ENCODE measurements at regions not wholly inside any gene's neighbourhood (a gene's known extent, or its start where the extent isn't known, plus 50 kb on each side); places are given as distances from the start of the nearest gene placed in this dataset.

DNA sequence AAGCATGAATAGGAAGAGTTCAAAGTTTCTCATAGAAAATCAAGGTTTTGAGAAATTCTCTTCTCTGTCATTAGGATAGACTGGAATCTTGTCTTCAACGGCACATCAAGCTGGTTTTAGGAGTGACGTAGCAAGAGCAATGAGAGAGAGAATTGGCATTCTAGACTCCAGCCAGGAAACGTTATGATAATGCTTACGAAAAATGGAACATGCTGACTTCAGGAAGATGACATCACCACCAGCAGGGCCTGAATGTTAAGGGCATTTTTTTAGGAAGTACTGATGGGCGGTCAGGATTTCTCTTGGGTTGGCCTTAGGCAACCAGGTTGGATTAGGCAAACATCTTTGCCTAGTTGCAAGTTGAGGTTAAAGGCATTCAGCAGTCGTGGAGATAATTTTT, 213.2 kb upstream of the CTBP2 start:
- Mint-ChIP-seq H3K27me3 (ENCODE audit: unreplicated experiment) (peaks cover 5% of the 10 kb centered on the region), H3K4me1 (ENCODE audit: unreplicated experiment) (peaks cover 17% of the 10 kb centered on the region), H3K36me3 (ENCODE audit: low read depth, unreplicated experiment) (no peaks in the 10 kb centered on the region), H3K9me3 (ENCODE audit: unreplicated experiment) (no peaks in the 10 kb centered on the region), H3K4me3 (ENCODE audit: unreplicated experiment) (no peak overlapping the region), H3K27ac (ENCODE audit: unreplicated experiment) (no peak overlapping the region)
- TF ChIP-seq, protein P1, sequence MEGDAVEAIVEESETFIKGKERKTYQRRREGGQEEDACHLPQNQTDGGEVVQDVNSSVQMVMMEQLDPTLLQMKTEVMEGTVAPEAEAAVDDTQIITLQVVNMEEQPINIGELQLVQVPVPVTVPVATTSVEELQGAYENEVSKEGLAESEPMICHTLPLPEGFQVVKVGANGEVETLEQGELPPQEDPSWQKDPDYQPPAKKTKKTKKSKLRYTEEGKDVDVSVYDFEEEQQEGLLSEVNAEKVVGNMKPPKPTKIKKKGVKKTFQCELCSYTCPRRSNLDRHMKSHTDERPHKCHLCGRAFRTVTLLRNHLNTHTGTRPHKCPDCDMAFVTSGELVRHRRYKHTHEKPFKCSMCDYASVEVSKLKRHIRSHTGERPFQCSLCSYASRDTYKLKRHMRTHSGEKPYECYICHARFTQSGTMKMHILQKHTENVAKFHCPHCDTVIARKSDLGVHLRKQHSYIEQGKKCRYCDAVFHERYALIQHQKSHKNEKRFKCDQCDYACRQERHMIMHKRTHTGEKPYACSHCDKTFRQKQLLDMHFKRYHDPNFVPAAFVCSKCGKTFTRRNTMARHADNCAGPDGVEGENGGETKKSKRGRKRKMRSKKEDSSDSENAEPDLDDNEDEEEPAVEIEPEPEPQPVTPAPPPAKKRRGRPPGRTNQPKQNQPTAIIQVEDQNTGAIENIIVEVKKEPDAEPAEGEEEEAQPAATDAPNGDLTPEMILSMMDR (IDR thresholded peaks at IDR 0.05; ENCODE audit: unreplicated experiment), result no peak
- DNase-seq (ENCODE audit: low spot score), result no peak

DNA sequence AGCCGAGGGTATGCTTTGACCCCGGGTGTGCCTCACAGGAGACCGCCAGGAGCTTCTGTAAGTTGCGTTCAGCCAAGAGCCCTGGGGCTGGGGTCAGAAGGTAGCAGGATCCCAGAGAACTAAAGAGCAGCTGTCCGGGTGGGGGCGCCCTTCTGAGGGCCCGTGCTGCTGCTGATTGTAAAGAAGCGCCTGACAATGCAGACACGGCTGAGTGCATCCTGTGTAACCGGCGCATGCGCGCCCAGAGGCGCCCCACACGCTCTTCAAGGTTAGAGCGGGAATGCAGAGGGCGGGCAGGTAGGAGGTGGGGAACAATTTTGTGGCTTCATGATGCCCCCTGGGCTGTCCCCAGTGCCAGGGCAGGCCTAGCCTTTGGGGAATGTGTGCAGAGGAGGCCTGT, 210.2 kb upstream of the CTBP2 start:
- H3K4me3 Mint-ChIP-seq (ENCODE audit: unreplicated experiment), result no peak overlapping the region
- H3K27ac Mint-ChIP-seq (ENCODE audit: unreplicated experiment), result peak overlapping the region; percentile 83
- no peaks in the 10 kb centered on the region for H3K36me3 Mint-ChIP-seq (ENCODE audit: low read depth, unreplicated experiment)
- DNase-seq (ENCODE audit: low spot score), result peak; percentile 68
- H3K4me1 Mint-ChIP-seq (ENCODE audit: unreplicated experiment), result peaks cover 14% of the 10 kb centered on the region
- no peaks in the 10 kb centered on the region for H3K9me3 Mint-ChIP-seq (ENCODE audit: unreplicated experiment)
- H3K27me3 Mint-ChIP-seq (ENCODE audit: unreplicated experiment), result peaks cover 1% of the 10 kb centered on the region
- TF ChIP-seq, protein P1 (IDR thresholded peaks at IDR 0.05; ENCODE audit: unreplicated experiment), result no peak

DNA sequence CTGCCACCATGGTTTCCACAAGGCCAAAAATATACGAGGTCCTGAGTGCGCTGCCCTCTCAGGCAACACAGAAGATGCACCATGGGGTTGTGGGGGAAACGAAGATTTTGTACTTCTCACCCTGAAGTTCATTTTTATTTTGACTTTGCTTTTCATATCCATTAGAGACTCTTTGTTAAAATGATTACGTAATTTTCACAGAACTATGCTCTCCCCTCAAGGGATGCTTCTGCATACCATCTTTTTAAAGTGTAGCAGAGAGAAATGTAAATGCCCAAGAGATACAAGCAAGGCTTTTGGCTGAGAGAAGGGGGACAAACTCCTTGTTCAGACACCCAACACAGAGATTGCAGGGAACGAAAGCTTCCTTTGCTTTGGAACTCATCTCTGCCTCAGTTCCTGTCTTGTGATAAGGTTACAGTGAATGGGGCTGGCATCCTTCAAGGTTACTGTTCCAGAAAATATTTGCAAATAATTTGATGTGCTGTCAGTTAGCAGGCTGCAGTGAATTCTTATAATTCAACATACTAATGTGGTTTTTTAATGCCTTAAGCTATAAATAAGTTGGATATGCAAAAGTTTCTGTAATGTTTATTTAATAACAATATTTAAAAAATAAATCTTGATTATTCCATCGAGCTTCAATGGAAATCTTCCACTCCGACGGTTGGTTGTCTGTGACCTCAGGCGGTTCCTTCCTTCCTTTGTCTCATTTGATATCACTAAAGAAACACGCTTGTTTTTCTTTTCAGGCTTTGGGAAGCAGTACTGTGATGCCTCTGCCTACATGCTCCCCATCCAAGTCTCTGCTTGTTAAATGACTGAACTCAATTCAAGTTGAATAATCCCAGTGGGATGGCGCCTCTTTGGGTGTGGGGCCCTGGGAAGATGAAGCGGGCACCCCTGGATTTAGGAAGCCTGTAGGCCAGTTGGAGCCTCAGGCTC, 209.3 kb upstream of the CTBP2 start:
- H3K27ac Mint-ChIP-seq (ENCODE audit: unreplicated experiment), result peak overlapping the region; percentile 83
- no peaks in the 10 kb centered on the region for H3K9me3 Mint-ChIP-seq (ENCODE audit: unreplicated experiment)

DNA sequence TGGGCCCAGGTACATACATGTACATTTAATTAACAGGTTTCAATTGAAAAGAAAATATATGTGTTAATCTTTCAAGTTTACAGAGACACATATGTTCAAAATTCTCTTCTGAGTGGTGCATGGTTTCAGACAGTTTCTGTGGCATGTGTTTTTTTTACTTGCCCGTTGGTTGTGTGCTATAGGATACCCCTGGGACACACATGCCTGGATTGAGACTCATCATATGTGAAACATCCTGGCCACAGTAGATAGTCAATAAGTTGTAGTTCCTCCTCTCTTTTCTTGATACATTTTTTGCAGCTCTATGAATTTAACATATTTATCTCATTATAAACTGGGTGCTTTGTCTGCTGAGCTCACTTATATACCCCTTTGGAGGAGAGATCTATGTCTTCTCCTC, 207.8 kb upstream of the CTBP2 start:
- Mint-ChIP-seq H3K36me3 (ENCODE audit: low read depth, unreplicated experiment) (no peaks in the 10 kb centered on the region), H3K4me3 (ENCODE audit: unreplicated experiment) (no peak overlapping the region)

More for the DNA sequence above, 209.3 kb upstream of the CTBP2 start:
- no peak for DNase-seq (ENCODE audit: low spot score)
- TF ChIP-seq, protein P1 (IDR thresholded peaks at IDR 0.05; ENCODE audit: unreplicated experiment), result no peak
- no peaks in the 10 kb centered on the region for H3K36me3 Mint-ChIP-seq (ENCODE audit: low read depth, unreplicated experiment)
- peaks cover 14% of the 10 kb centered on the region for H3K4me1 Mint-ChIP-seq (ENCODE audit: unreplicated experiment)
- peaks cover 1% of the 10 kb centered on the region for H3K27me3 Mint-ChIP-seq (ENCODE audit: unreplicated experiment)
- no peak overlapping the region for H3K4me3 Mint-ChIP-seq (ENCODE audit: unreplicated experiment)

More for the DNA sequence above, 207.8 kb upstream of the CTBP2 start:
- TF ChIP-seq, protein P1 (IDR thresholded peaks at IDR 0.05; ENCODE audit: unreplicated experiment), result no peak
- Mint-ChIP-seq H3K4me1 (ENCODE audit: unreplicated experiment) (peaks cover 14% of the 10 kb centered on the region), H3K27ac (ENCODE audit: unreplicated experiment) (no peak overlapping the region), H3K27me3 (ENCODE audit: unreplicated experiment) (peaks cover 1% of the 10 kb centered on the region), H3K9me3 (ENCODE audit: unreplicated experiment) (no peaks in the 10 kb centered on the region)
- no peak for DNase-seq (ENCODE audit: low spot score)

Data from endothelial cell (in vitro differentiated cells).